GM18868 (cell line): ENCODE measurements at regions not wholly inside any gene's neighbourhood (a gene's known extent, or its start where the extent isn't known, plus 50 kb on each side); places are given as distances from the start of the nearest gene placed in this dataset.
"Not testable (repeated sequence)": the region's sequence is repeated elsewhere in the genome, so short reads cannot be mapped to it uniquely, and the experiment has no call there.

Source experiments
- ATAC-seq: cut with Tn5 transposase; IDR thresholded peaks from one replicate; pipeline ENCODE4 v1.9.1; 2021; ENCODE audit warnings: mild to moderate bottlenecking, moderate library complexity; ENCODE audit not compliant: unreplicated experiment

DNA sequence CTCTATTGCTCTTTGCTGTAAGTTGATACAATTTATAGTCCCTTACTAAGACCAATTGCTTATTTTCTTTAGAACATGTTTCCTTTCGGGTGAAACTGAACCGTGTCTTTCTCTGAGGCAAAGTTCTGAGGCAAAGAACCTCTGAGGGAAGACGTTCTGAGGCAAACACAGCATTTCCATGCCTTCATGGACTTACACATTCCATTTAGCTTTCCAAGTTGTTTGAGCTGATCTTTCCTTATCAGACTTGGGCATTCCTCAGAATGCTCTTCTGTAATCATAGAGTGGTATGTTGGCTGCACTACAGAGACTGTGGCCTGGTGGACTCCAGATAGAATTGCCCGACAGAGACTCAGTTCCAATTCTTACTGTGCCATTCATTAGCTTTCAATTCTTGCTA, 579.1 kb downstream of the KCTD12 start:
- no peak for ATAC-seq

DNA sequence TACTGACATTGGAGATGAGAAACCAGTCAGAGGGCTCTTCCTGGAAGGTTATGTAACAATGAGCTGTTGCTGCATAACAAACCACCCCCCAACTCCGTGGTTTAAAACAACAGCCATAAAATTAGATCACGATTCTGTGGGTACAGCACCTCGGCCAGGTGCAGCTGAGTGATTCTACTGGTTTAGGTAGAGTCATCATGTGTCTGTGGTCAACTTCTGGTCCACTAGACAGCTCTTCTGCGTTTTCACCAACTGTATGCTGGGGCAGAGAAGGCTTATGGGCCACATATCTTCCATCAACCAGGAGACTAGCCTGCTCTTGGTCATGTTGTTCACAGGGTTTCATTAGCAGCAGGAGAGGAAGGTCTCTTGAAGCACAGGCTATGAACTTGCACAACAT, 585.5 kb downstream of the KCTD12 start:
- no peak for ATAC-seq

DNA sequence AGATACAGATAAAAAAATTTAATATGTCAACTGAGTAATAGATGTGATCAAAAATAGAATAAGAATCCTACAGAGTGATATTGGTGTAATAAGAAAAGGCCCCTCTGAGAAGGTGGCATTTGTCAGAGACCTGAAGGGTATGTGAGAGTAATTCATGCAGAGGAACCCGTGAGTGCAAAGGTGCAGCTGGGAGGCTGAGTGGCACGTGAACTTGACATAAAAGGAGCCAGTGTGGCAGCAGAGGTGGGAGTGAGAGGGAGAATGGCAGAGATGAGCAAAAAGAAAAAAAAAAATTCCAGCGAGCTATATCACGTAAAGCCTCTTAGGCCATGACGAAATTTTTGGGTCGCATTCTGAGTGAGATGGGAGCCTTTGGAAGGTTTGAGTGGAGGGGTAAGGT, 588.9 kb downstream of the KCTD12 start:
- ATAC-seq, result no peak

DNA sequence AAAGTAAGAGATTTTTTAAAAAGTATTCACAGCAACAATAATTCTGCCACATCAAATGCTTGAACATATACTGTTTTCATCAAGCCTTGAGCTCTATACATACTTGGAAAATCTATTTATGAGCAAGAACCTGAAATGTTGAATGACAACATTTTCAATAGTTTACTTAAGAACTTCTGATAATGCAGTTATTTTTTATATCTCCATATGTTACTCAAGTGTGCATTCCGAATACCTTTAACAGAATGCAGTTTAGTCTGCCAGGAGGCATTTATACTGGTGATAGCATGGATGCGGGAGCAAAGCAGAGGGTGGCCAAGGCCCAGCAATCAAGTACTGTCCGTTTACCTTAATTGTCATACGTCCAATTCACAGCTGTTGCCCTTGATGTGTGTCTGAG, 589.5 kb downstream of the KCTD12 start:
- ATAC-seq, result no peak

DNA sequence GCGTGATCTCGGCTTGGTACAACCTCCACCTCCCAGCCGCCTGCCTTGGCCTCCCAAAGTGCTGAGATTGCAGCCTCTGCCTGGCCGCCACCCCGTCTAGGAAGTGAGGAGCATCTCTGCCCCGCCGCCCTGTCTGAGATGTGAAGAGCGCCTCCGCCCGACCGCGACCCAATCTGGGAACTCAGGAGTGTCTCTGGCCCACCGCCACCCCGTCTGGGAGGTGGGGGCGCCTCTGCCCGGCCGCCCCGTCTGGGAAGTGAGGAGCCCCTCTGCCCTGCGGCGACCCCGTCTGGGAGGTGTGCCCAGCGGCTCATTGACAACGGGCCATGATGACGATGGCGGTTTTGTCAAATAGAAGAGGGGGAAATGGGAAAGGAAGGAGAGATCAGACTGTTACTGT, 591.2 kb downstream of the KCTD12 start:
- ATAC-seq, result not testable (repeated sequence)

DNA sequence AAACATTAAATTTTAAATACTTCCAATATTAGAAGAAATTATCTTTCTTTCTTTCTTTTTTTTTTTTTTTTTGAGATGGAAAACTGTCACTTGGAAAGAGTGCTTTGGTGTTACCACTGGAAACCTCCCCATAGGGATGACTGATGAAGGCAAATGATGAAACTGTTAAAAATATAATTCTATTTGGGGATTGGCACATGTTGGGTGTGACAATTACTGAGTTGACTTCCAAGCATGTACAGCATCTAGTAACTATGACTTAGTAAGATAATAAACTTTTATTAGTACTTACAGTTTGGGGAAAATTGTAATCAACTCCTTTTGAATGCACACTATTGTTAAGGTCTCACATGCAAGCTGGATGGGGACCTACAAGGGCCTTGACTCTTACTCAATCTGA, 592.5 kb downstream of the KCTD12 start:
- ATAC-seq, result no peak

DNA sequence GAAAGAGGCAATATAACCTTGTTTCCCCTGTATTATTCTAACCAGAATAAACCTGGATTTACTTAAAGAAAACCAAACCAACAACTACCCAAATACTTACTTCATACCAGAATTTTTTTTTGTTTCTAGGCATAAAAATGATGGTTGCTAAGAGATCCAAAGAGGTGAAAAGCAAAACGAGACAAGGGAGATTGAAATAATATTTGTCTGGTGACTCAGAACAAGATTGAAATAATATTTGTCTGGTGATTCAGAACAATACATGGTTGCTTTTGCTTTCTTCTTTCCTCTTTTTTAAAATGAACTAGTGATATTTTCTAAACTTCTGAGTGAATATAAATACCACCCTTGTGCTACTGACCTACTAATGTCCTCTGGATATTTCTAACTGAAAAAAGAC, 592.9 kb downstream of the KCTD12 start:
- peak; percentile 85 for ATAC-seq

DNA sequence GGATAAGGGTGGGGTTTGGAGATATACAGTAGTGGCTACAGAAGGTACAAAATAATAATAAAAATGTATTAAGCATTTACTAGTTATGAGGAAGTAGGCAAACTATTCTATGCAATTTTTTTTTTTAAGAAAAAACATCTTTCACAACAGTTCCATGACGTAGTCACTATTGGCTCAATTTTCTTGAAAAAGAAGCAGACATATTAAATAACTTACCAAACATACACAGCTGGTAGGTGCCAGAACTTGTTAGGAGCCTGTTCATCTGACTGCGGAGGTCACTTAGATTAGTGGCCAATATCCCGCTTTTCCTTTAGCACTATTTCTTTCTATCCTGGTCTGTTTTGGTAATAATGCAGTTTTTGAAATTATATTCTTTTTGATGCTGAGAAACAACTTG, 593.5 kb downstream of the KCTD12 start:
- ATAC-seq, result no peak

DNA sequence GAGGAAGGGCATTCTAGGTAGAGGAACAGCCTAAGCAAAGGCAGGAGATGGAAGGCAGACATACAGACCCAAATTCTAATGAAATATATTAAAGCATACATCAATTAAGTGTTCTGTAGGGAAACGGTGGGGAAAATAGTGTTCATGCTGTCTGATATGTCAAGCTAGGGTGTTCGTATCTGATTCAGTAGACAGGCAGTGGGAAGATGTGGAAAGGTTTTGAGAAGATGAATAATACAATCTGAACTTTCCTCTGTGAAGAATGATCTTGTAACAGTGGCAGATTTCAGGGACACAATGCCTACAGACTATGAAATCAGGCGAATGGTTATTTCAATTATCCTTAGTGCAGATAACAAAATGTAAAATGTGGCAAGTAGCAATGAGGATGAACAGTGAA, 594.2 kb downstream of the KCTD12 start:
- ATAC-seq, result no peak

DNA sequence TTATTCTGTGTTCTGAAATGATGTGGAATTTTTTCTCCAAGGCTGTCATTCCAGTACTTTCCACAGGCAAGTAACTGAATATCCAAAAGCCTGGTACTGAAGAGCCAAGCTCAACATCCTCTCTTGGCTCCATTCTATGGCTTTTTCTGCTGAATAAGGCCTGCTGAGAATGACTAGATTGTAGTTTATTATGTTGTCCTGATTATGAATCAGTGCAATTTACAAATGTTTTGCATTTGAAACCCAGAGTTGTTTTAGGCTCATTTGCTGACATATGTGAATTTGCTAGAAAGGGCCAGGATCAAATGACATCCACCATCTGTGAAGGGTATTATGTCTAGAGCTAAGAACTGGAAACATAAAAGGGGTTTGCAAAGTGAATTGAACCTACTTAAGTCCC, 596.6 kb downstream of the KCTD12 start:
- ATAC-seq, result no peak

DNA sequence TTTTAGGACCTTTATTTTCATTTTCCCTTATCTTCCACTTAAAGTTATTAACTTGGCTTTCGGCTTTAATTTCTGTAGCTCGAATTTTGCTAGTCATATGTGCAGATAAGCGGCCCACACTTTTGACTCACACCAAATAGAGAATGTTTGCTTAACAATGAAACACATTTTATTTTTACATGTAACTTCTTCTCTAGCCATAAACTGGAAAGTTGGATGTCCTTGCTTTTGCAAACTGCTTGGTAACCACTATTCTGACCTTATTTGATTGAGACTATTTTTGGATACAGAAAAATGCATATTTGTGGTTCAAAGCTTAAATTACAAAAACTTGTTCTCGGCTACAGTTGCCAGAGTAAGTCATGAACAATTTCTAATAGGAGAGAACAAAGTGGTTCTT, 600.0 kb downstream of the KCTD12 start:
- ATAC-seq, result no peak

DNA sequence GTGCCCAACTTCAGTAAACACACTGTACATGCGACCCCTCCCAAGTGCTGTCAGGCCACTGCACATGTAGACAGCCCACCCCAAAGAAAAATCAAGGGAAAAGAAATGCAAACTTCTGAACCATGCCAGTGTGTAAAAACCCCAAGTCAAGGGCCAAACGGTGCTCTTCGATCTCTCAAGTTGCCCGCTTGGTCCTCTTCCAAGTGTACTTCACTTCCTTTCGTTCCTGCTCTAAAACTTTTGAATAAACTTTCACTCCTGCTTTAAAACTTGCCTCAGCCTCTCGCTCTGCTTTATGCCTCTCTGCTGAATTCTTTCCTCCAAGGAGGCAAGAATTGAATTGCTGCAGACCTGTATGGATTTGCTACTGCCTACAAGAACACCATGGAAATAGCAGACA, 600.7 kb downstream of the KCTD12 start:
- ATAC-seq, result no peak

DNA sequence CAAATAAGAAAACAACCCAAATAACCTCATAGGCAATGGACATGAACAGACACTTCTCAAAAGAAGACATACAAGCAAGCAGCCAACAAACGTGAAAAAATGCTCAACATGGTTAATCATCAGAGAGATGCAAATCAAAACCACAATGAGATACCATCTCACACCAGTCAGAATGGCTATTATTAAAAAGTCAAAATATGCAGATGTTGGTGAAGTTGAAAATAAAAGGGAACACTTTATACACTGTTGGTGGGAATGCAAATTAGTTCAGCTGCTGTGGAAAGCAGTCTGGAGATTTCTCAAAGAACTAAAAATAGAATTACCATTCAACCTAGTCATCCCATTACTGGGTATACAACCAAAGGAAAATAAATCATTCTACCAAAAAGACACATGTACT, 606.4 kb downstream of the KCTD12 start:
- peak; percentile 33 for ATAC-seq

DNA sequence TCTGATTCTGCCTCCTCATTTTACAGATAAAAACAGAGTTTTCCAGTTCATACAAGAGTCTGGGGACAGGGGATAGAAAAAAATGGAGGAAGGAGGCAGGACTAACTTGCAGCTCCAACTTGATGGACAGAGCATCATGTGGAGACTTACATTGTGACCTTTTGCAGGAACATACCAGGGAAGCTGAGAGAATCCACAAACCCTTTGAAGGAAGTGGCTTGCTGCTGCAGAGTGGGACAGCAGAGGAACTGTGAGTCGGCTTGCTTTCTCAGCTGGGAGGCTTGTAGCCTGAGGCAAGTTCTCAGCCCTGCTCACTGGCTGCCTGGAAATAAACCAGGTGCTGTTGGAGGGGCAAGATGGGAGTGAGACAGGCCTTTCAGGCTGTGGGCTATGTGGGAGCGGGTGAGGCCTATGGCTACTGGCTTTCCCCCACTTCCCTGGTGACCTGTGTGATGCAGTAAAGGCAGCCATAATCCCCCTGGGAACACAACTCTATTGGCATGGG, 614.4 kb downstream of the KCTD12 start:
- ATAC-seq, result no peak

DNA sequence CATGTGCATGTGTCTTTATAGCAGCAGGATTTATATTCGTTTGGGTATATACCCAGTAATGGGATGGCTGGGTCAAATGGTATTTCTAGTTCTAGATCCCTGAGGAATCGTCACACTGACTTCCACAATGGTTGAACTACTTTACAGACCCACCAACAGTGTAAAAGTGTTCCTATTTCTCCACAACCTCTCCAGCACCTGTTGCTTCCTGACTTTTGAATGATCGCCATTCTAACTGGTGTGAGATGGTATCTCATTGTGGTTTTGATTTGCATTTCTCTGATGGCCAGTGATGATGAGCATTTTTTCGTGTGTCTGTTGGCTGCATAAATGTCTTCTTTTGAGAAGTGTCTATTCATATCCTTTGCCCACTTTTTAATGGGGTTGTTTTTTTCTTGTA, 617.9 kb downstream of the KCTD12 start:
- ATAC-seq, result not testable (repeated sequence)

DNA sequence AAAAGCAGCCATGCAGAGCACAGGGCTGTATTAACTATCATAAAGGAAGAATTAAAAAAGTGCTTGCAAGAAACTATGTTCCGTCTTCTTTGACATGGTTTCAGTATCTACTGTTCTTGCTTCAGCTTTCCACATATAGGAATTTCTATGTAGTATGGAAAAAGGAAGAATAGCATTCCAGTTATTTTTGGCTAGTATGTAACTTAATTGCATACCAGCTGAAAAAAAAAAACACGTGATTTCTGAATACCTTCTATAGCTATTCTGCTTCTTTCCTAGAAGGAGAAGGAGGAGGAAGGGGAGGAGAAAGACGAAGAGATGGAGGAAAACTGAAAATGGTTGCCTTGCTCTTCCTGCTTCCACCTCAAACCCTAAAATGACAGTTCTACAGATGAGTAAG, 619.0 kb downstream of the KCTD12 start:
- ATAC-seq, result no peak

DNA sequence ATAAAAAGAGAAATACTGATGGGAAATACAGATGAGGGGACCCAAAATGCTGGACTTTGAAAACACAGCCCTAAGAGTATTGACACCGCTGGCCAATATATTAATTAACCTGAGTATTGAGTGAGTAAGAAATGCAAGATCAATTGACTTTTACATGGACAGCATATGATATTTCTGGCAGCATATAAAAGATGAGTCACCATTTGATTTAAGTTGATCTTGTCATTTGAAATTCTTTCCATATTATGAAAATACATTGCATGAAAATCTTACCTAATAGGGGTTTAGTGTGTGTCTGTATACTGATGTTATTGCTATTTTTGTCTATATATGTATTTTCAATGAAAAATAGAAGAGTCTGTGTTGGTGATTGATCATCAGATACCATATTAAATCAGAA, 619.6 kb downstream of the KCTD12 start:
- no peak for ATAC-seq

DNA sequence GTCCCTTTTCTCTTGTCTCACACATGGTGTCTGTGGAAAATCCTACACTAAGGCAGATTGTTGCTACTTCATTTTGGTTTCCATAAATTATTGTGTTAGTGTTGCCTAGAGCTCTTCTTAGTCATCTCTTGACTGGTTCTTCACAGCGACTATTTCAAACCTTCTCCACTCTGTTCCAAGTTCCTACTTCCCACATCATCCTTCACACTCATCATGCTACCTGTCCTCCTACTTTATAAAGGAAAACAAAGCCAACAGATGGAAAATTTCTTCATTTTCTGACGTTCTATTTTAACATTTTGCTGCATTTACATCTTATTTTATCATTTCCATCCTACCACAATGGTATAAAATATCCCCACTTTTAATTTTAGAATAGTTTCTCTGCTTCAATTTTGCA, 614.1 kb downstream of the LMO7 start:
- ATAC-seq, result no peak

DNA sequence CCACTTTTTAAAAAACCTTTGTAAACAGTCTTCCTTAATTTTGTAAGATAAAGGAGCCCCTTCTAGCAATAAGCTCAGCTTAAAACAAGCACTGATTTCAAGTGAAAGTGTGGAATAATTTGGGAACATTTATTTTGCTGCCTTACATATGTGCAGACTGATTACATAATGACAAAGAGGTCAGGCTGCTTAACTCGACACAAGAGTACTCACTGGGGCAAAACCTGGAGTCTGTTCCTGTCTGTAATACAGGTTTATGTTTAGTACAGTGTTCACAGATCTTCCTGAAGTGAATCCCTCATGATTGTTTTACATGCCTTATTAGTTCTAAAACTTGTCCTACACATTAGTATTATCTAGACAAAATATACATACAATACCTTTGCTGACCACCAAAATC, 609.8 kb downstream of the LMO7 start:
- ATAC-seq, result no peak

DNA sequence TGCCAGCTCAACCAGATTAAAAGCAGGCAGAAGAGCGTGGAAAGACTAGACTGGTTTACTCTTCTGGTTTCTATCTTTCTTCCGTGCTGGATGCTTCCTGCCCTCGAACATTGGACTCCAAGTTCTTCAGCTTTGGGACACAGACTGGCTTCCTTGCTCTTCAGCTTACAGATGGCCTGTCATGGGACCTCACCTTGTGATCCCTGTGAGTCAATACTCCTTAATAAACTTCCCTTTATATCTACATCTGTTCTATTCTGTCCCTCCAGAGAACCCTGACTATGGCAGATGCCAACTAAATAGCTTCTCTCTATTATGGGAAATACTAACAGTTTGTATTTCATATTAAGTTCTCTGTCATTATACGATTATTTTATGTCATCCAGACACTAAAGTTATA, 609.1 kb downstream of the LMO7 start:
- ATAC-seq, result no peak

DNA sequence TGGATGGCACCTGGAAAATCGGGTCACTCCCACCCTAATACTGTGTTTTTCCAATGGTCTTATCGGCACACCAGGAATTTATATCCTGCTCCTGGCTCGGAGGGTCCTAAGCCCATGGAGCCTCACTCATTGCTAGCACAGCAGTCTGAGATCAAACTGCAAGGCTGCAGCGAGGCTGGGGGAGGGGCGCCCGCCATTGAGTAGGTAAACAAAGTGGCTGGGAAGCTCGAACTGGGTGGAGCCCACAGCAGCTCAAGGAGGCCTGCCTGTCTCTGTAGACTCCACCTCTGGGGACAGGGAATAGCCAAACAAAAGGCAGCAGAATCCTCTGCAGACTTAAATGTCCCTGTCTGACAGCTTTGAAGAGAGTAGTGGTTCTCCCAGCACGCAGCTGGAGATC, 607.0 kb downstream of the LMO7 start:
- not testable (repeated sequence) for ATAC-seq

DNA sequence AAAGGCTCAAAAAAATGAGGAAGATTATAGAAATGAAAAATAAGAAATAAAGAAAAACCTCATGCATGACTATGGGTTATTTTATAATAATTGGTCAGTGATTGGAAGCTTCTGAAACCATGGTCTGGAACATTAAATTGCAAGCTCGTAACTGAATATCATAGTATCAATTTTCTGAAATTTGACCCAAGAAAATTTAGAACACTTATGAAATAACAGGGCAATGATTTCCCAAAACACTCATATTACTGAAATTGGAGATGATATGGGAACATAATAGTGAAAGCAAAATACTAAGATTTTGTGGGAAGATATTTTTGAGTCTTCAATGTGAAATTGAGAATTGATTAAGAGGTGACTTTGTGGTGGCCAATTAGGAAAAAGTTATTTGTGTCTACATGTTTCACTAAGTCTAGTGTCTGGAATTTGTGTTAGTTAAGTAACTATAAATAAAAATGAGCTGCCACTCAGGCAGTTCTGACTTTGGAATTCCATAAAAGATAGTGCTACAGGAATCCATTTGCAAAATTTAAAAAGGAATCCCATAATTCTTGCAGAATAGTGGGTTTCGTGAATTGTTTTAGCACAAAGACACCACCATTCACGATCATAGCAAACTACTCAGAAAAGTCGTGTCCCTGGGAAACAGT, 603.0 kb downstream of the LMO7 start:
- ATAC-seq, result no peak

DNA sequence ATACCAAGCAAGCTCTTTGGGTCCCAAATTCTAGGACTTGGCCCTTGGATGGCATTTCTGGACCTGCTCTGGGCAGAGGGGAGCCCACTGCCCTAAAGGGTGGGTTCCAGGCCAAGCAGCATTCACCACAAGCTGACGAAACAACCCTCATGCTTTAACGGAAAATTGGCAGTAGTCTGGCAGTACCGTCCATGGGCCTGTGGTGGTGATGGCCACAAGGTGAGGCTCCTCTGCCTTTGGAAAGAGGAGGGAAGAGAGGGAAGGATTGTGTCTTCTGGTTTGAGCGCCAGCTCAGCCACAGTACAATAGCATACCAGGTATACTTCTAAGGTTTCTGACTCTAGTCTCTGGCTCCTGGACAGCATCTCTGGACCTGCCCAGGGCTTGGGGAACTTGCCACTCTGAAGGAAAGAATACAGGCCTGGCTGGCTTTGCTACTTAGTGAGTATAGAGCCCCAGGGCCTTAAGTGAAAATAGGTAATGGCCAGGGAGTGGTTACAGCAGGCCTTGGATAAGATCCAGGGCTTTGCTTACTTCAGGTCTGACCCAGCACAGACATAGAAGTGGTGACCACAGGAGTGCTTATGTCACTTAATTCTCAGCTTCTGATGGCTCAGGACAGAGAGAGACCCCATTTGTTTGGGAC, 595.5 kb downstream of the LMO7 start:
- no peak for ATAC-seq
